Body of pancreas (tissue), 4 donors: ENCODE measurements at regions not wholly inside any gene's neighbourhood (a gene's known extent, or its start where the extent isn't known, plus 50 kb on each side); places are given as distances from the start of the nearest gene placed in this dataset.

Experiments
- ATAC-seq: fragments of 150-250 bp; one replicate; pipeline ENCODE4 v1.9.1; 2016
- DNase-seq, 4 donors: peaks; one replicate each; pipeline ENCODE4 v3.0.0-alpha.2; 2019
- H3K27ac ChIP-seq, 4 donors: fragments of 200-600 bp; sonication (generic); 1 replicate in 3 of 4; 2 replicates in 1 of 4; pipeline versions ENCODE4 v1.5.1 to v1.6.1; 2016 to 2019; ENCODE audit warnings: mild to moderate bottlenecking in 1 of 4, mixed read lengths in 1 of 4, moderate library complexity in 1 of 4
- H3K27me3 ChIP-seq, 2 donors: fragments of 200-600 bp; sonication (generic); one replicate each; pipeline ENCODE4 v1.6.0; 2016; ENCODE audit warnings: mild to moderate bottlenecking in 1 of 2
- H3K36me3 ChIP-seq, 2 donors: fragments of 200-600 bp; sonication (generic); replicated peaks in 1 of 2; 2 replicates each; pipeline ENCODE4 v1.5.1; 2016; ENCODE audit warnings: low read depth in 2 of 2; ENCODE audit not compliant: insufficient read depth in 1 of 2
- H3K4me1 ChIP-seq: fragments of 200-600 bp; sonication (generic); one replicate; pipeline ENCODE4 v1.6.0; 2016
- H3K4me3 ChIP-seq, 2 donors: fragments of 200-600 bp; sonication (generic); 1 replicate in 1 of 2; 2 replicates in 1 of 2; pipeline ENCODE4 v1.5.1; 2016 to 2019
- H3K9me3 ChIP-seq, 3 donors: fragments of 200-600 bp; sonication (generic); 1 replicate in 2 of 3; 2 replicates in 1 of 3; pipeline ENCODE4 v1.5.1; 2016
- CTCF ChIP-seq, 7 experiments: fragments of 450-650 bp in 4 of 7; fragments of 200-600 bp in 3 of 7; sonication (generic) in 3 of 7; IDR thresholded peaks; one replicate each; pipeline ENCODE4 v1.5.1; 2016 to 2019; ENCODE audit warnings: antibody characterized with exemption in 7 of 7
- POLR2A ChIP-seq, 3 donors: fragments of 450-650 bp; IDR thresholded peaks; one replicate each; pipeline ENCODE4 v1.6.1; 2016; ENCODE audit warnings: antibody characterized with exemption in 3 of 3, mild to moderate bottlenecking in 2 of 3
- WGBS, 2 donors: methylation state at CpG; one replicate each; pipeline ENCODE4 v1.1.5; 2017; 5-methylcytosine and 5-hydroxymethylcytosine counted together
- intact Hi-C: fragments of 100-400 bp; cut with DNase I; formaldehyde crosslinking; loops from one replicate; pipeline ENCODE4 v1.15.1; 2023

- intact Hi-C loops, result no loop called here
- ATAC-seq, result no peak
Observed at GRCh38 chr9:84589542-84589941, 80.0 kb upstream of the NTRK2 start.

GRCh38 chr9:84590706-84591105 lies 78.8 kb upstream of the NTRK2 start:
- no peak overlapping the region for H3K27ac ChIP-seq
- H3K36me3 ChIP-seq, result no peaks in the 10 kb centered on the region
- no peak overlapping the region for H3K4me3 ChIP-seq
- no peaks in the 10 kb centered on the region for H3K27me3 ChIP-seq
- TF ChIP-seq CTCF (IDR thresholded peaks at IDR 0.05), result no peak
- no peak for TF ChIP-seq POLR2A (IDR thresholded peaks at IDR 0.05)
- no peaks in the 10 kb centered on the region for H3K4me1 ChIP-seq
- DNase-seq, result no peak
- intact Hi-C loops, result no loop called here
- no peak for ATAC-seq
- WGBS, 2 donors, result 84 to 87% methylated on average over 4 of the region's 4 CpGs
- no peaks in the 10 kb centered on the region for H3K9me3 ChIP-seq

More at GRCh38 chr9:84589542-84589941, 80.0 kb upstream of the NTRK2 start:
- DNase-seq, result no peak
- Histone ChIP-seq H3K4me1 (no peaks in the 10 kb centered on the region), H3K27me3 (no peaks in the 10 kb centered on the region), H3K9me3 (no peaks in the 10 kb centered on the region), H3K4me3 (no peak overlapping the region), H3K27ac (no peak overlapping the region), H3K36me3 (no peaks in the 10 kb centered on the region)
- WGBS, 2 donors, result 52 to 85% methylated on average over 1 of the region's 1 CpG
- TF ChIP-seq POLR2A (IDR thresholded peaks at IDR 0.05) (no peak), CTCF (IDR thresholded peaks at IDR 0.05) (no peak)

GRCh38 chr9:84592918-84593317 lies 76.6 kb upstream of the NTRK2 start:
- ATAC-seq (no peak), DNase-seq (no peak)
- no peaks in the 10 kb centered on the region for H3K9me3 ChIP-seq
- TF ChIP-seq CTCF (IDR thresholded peaks at IDR 0.05), result no peak
- no peak for TF ChIP-seq POLR2A (IDR thresholded peaks at IDR 0.05)
- H3K4me3 ChIP-seq, result no peak overlapping the region
- no peaks in the 10 kb centered on the region for H3K36me3 ChIP-seq
- no peaks in the 10 kb centered on the region for H3K27me3 ChIP-seq
- 75 to 77% methylated on average over 4 of the region's 4 CpGs for WGBS, 2 donors
- intact Hi-C loops, result no loop called here
- no peak overlapping the region for H3K27ac ChIP-seq
- H3K4me1 ChIP-seq, result no peaks in the 10 kb centered on the region

- Histone ChIP-seq H3K9me3 (no peaks in the 10 kb centered on the region), H3K27me3 (no peaks in the 10 kb centered on the region), H3K27ac (no peak overlapping the region), H3K4me3 (no peak overlapping the region), H3K4me1 (no peaks in the 10 kb centered on the region), H3K36me3 (no peaks in the 10 kb centered on the region)
- DNase-seq (no peak), ATAC-seq (no peak)
- 54 to 63% methylated on average over 4 of the region's 4 CpGs for WGBS, 2 donors
- intact Hi-C loops, result no loop called here
- TF ChIP-seq POLR2A (IDR thresholded peaks at IDR 0.05) (no peak), CTCF (IDR thresholded peaks at IDR 0.05) (no peak)
Observed at GRCh38 chr9:84593352-84593751, 76.2 kb upstream of the NTRK2 start.

- Histone ChIP-seq H3K4me1 (no peaks in the 10 kb centered on the region), H3K27ac (no peak overlapping the region), H3K4me3 (no peak overlapping the region), H3K27me3 (no peaks in the 10 kb centered on the region), H3K36me3 (no peaks in the 10 kb centered on the region), H3K9me3 (no peaks in the 10 kb centered on the region)
- ATAC-seq (no peak), DNase-seq (no peak)
- TF ChIP-seq POLR2A (IDR thresholded peaks at IDR 0.05) (no peak), CTCF (IDR thresholded peaks at IDR 0.05) (no peak)
- intact Hi-C loops, result no loop called here
- WGBS, 2 donors, result 28 to 42% methylated on average over 2 of the region's 2 CpGs
Observed at GRCh38 chr9:84597131-84597530, 72.4 kb upstream of the NTRK2 start.
